GM06990 (cell line): ENCODE measurements at regions not wholly inside any gene's neighbourhood (a gene's known extent, or its start where the extent isn't known, plus 50 kb on each side); places are given as distances from the start of the nearest gene placed in this dataset.

ENCODE experiments used
- DNase-seq: peaks from one replicate; pipeline ENCODE4 v3.0.0-alpha.2; 2011; ENCODE audit not compliant: insufficient read length; ENCODE audit errors: extremely low read depth
- H3K27me3 ChIP-seq: replicated peaks from 2 replicates; pipeline ENCODE4 v1.6.0; 2011; ENCODE audit warnings: low read length; ENCODE audit not compliant: control insufficient read depth, insufficient read depth
- H3K36me3 ChIP-seq: 2 replicates; pipeline ENCODE4 v1.5.1; 2011; ENCODE audit warnings: low read length; ENCODE audit not compliant: control insufficient read depth, insufficient read depth
- H3K4me3 ChIP-seq: replicated peaks from 2 replicates; pipeline ENCODE4 v1.5.1; 2011; ENCODE audit warnings: low read depth, mild to moderate bottlenecking, control low read depth, low read length
- TF ChIP-seq, protein P1 (sequence below): IDR thresholded peaks from 2 replicates; pipeline ENCODE4 v1.5.1; 2011; ENCODE audit warnings: low read length, control low read depth, mild to moderate bottlenecking, inconsistent platforms; ENCODE audit not compliant: insufficient read depth, poor library complexity, severe bottlenecking

DNA sequence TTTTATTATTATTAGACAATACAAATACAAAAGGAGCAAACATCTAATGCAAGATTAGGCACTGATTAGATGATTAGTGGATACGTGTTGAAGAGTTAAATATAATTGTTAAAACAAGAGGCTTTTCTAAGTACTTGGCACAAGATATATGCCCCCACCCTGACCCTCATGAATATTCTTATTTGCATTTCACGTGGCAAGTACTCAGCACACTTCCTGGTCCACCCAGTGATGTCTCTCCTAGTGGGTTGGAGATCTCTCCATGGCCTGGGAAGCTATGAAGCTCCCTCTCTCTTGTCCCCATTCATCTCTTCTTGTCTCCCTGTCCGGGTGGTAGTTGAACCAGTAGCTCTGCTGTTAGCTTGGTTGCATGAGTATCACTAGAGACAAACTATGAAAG lies 375.3 kb downstream of the ADRA2A start:
- no peaks in the 10 kb centered on the region for H3K27me3 ChIP-seq
- no peaks in the 10 kb centered on the region for H3K36me3 ChIP-seq
- no peak for DNase-seq
- TF ChIP-seq, protein P1, sequence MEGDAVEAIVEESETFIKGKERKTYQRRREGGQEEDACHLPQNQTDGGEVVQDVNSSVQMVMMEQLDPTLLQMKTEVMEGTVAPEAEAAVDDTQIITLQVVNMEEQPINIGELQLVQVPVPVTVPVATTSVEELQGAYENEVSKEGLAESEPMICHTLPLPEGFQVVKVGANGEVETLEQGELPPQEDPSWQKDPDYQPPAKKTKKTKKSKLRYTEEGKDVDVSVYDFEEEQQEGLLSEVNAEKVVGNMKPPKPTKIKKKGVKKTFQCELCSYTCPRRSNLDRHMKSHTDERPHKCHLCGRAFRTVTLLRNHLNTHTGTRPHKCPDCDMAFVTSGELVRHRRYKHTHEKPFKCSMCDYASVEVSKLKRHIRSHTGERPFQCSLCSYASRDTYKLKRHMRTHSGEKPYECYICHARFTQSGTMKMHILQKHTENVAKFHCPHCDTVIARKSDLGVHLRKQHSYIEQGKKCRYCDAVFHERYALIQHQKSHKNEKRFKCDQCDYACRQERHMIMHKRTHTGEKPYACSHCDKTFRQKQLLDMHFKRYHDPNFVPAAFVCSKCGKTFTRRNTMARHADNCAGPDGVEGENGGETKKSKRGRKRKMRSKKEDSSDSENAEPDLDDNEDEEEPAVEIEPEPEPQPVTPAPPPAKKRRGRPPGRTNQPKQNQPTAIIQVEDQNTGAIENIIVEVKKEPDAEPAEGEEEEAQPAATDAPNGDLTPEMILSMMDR = no peak
- no peak overlapping the region for H3K4me3 ChIP-seq

DNA sequence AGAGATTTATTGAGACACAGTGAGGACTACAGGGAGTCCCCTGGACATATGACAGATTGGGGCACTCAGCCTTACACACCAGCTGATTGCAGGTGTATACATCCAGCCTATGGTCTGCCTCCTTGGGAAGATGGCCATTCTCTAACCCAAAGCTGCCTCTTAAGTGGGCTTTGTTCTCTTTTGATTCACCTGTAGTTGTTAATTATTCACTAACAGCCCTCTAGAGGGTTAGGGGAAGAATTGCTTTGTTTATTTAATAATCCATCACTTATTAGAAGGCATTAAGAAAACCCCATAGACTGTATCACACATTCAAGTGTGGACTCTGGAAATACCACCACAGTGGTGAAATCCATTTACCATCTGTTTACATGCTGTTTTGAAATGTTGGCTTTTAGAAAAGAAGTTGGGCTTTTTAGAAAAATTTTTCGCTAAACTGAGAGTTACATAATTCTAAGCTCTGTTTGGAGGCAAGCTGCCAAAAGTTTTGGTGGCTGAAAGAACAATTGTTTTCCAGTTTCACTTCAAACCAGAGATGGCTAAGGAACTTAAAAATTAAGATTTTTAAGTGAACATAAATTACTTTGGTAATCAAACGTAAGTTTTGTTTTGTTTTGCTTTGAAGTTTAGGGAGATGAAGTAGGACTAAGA lies 379.1 kb downstream of the ADRA2A start:
- TF ChIP-seq, protein P1 = no peak

DNA sequence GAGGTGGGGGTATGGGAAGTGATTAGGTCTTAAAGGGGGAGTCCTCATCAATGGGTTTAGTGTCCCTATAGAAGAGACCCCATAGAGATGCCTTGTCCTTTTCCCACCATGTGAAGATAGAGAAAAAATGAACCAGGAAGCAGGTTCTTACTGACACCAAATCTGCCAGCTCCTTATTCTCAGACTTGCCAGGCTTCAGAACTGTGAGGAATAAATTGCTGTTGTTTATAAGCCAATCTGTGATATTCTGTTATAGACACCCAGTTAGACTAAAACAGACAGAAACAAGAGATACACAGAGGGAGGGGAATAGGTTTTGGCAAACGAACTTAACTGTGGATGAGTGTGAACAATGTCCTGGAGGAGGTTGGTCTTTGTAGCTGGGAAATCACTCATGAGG lies 381.4 kb downstream of the ADRA2A start:
- H3K27me3 ChIP-seq = no peaks in the 10 kb centered on the region; the same call in 1 of the 2 replicates
- DNase-seq = no peak
- TF ChIP-seq, protein P1 = no peak
- no peaks in the 10 kb centered on the region for H3K36me3 ChIP-seq
- no peak overlapping the region for H3K4me3 ChIP-seq

More for the DNA sequence above, 379.1 kb downstream of the ADRA2A start:
- DNase-seq = no peak
- H3K4me3 ChIP-seq = no peak overlapping the region
- no peaks in the 10 kb centered on the region for H3K36me3 ChIP-seq
- H3K27me3 ChIP-seq = no peaks in the 10 kb centered on the region; the same call in 1 of the 2 replicates

DNA sequence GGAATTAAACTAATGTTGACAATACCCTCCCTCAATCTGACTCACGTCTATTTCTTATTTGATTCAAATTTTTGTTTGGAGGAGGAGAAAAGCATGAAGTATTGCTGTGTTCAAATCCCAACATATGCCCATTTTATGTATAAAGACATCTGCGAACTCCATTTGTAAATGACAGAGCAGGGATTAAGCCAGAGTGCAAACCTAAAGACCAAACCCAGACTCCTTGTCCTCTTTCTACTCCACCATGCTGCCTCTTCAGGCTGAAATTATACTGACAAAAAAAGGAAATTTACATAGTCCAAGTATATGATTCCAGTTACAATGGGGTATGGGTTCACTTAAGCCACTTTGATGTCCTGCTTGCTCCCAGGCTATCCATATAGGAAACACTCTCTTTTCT lies 383.1 kb downstream of the ADRA2A start:
- H3K36me3 ChIP-seq = no peaks in the 10 kb centered on the region
- TF ChIP-seq, protein P1 = no peak
- no peak overlapping the region for H3K4me3 ChIP-seq
- DNase-seq = no peak
- no peaks in the 10 kb centered on the region; the same call in 1 of the 2 replicates for H3K27me3 ChIP-seq

DNA sequence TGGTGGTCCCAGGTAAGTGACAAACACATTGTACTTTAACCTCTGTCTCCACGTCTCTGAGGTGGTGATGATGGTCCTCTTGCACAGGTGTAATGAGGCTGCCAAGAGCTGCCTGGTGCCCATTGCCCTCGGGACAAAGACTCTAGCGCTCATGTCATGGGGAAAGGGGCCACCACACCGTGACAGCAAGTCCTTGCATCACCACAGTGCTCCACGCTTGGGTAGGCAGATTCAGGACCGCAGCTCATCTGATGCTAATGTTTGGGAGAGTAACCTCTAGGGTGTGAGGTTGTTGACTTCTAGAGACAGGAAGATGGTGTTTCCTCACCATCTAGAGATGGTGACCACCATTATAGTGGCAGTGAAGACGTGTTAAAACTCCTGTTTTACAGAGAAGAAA lies 395.6 kb downstream of the ADRA2A start:
- H3K27me3 ChIP-seq = no peaks in the 10 kb centered on the region
- H3K36me3 ChIP-seq = no peaks in the 10 kb centered on the region
- TF ChIP-seq, protein P1 = no peak
- DNase-seq = no peak
- H3K4me3 ChIP-seq = no peak overlapping the region

- DNase-seq = no peak
- Histone ChIP-seq H3K27me3 (no peaks in the 10 kb centered on the region), H3K36me3 (no peaks in the 10 kb centered on the region), H3K4me3 (no peak overlapping the region)
- TF ChIP-seq, protein P1 = no peak
Measured at GRCh38 chr10:111473361-111473760, 396.5 kb downstream of the ADRA2A start.
